PC-3 (cell line): ENCODE measurements at regions not wholly inside any gene's neighbourhood (a gene's known extent, or its start where the extent isn't known, plus 50 kb on each side); places are given as distances from the start of the nearest gene placed in this dataset.

Experiments
- ATAC-seq: fragments of 200-7000 bp; cut with Tn5 transposase; 2 replicates; pipeline ENCODE4 v1.9.1; 2020; ENCODE audit warnings: mild to moderate bottlenecking, moderate library complexity
- BruUV-seq: library from RNA; stranded (reverse); fragments of 400-500 nt; replicated peaks from 2 replicates; lab custom pipeline; 2021; lab: Mats Ljungman, UMichigan
- CTCF ChIA-PET: fragments of 300-600 bp; sonication (Branson Sonifier 250); formaldehyde crosslinking; loops from one replicate; lab custom pipeline; 2022; ENCODE audit warnings: antibody characterized with exemption; lab: Charles Lee
- POLR2A ChIA-PET: fragments of 300-600 bp; sonication (Branson Sonifier 250); formaldehyde crosslinking; loops from one replicate; lab custom pipeline; 2022; ENCODE audit warnings: antibody characterized with exemption; ENCODE audit not compliant: unreplicated experiment; lab: Charles Lee
- DNase-seq: peaks from one replicate; pipeline ENCODE4 v3.0.0-alpha.2; 2015
- H2AFZ ChIP-seq: fragments of 300-600 bp; sonication (generic); 2 replicates; pipeline ENCODE4 v1.6.0; 2016; ENCODE audit warnings: antibody characterized with exemption, low read length
- H3F3A ChIP-seq: fragments of 300-600 bp; sonication (generic); one replicate; pipeline ENCODE4 v1.6.0; 2017; ENCODE audit warnings: antibody characterized with exemption, low read length, control low read depth, mild to moderate bottlenecking; ENCODE audit not compliant: unreplicated experiment
- H3K27ac ChIP-seq: fragments of 300-600 bp; sonication (generic); 2 replicates; pipeline ENCODE4 v1.5.1; 2016; ENCODE audit warnings: mild to moderate bottlenecking, low read length
- H3K27me3 ChIP-seq: fragments of 300-600 bp; sonication (generic); 2 replicates; pipeline ENCODE4 v1.6.1; 2016; ENCODE audit warnings: low read length, mixed read lengths
- H3K36me3 ChIP-seq: fragments of 300-600 bp; sonication (generic); 2 replicates; pipeline ENCODE4 v1.6.1; 2016; ENCODE audit warnings: low read depth, mixed run types, low read length, mixed read lengths
- H3K4me1 ChIP-seq: fragments of 300-600 bp; sonication (generic); 2 replicates; pipeline ENCODE4 v1.5.1; 2016; ENCODE audit warnings: low read length; ENCODE audit not compliant: insufficient read depth
- H3K4me2 ChIP-seq: fragments of 300-600 bp; sonication (generic); 2 replicates; pipeline ENCODE4 v1.6.0; 2016; ENCODE audit warnings: low read length
- H3K4me3 ChIP-seq: fragments of 300-600 bp; sonication (generic); 2 replicates; pipeline ENCODE4 v1.5.1; 2016; ENCODE audit warnings: mild to moderate bottlenecking, low read length, mixed read lengths
- H3K79me2 ChIP-seq: fragments of 300-600 bp; sonication (generic); 2 replicates; pipeline ENCODE4 v1.6.1; 2017; ENCODE audit warnings: low read length, mixed read lengths
- H3K9ac ChIP-seq: fragments of 300-600 bp; sonication (generic); 2 replicates; pipeline ENCODE4 v1.6.0; 2016; ENCODE audit warnings: mild to moderate bottlenecking, low read length
- H3K9me2 ChIP-seq: fragments of 300-600 bp; sonication (generic); replicated peaks from 2 replicates; pipeline ENCODE4 v1.6.1; 2016; ENCODE audit warnings: mixed run types, low read length, mixed read lengths
- H3K9me3 ChIP-seq: fragments of 300-600 bp; sonication (generic); 2 replicates; pipeline ENCODE4 v1.6.1; 2016; ENCODE audit warnings: low read length, mixed read lengths
- H4K20me1 ChIP-seq: fragments of 300-600 bp; sonication (generic); 2 replicates; pipeline ENCODE4 v1.6.1; 2016; ENCODE audit warnings: low read length, mixed read lengths
- EZH2 ChIP-seq: fragments of 300-600 bp; sonication (generic); IDR thresholded peaks from one replicate; pipeline ENCODE4 v1.6.1; 2017; ENCODE audit warnings: antibody characterized with exemption, mild to moderate bottlenecking, low read length; ENCODE audit not compliant: unreplicated experiment
- EZH2phosphoT487 ChIP-seq: fragments of 300-600 bp; sonication (generic); IDR thresholded peaks from 2 replicates; pipeline ENCODE4 v1.6.1; 2018; ENCODE audit warnings: mild to moderate bottlenecking, antibody characterized with exemption, low read length, borderline replicate concordance
- intact Hi-C: fragments of 100-400 bp; cut with micrococcal nuclease; formaldehyde crosslinking; loops from 2 replicates; pipeline ENCODE4 v1.9.0; 2023
- TF ChIP-seq, protein P1 (sequence below): fragments of 300-600 bp; sonication (generic); conservative IDR thresholded peaks from 2 replicates; pipeline ENCODE4 v1.5.1; 2017; ENCODE audit warnings: antibody characterized with exemption, low read depth, mild to moderate bottlenecking, low read length

DNA sequence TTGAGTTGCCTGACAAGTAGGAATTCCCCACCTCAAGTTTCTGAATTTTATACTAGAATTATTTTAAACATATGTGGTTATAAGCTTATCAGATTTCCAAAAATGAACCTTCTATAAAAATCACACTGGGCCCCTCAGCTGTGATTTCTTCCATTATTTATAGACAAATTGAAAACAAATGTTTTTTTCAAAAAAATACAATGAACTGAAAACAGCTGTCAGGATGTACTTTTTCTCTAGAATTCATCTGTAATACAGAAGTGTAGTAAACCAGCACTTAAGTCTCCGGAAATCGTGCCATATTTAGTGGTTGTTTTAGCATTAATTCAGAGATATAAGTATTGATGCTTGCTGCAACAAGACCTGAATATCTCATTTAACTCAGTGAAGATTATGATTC lies 74.0 kb downstream of the SPRY1 start:
- Histone ChIP-seq H3K27ac (no peak overlapping the region), H4K20me1 (no peaks in the 10 kb centered on the region), H3F3A (no peaks in the 10 kb centered on the region), H3K4me3 (no peak overlapping the region), H3K79me2 (no peaks in the 10 kb centered on the region), H3K9me2 (no peaks in the 10 kb centered on the region), H3K27me3 (no peaks in the 10 kb centered on the region), H3K9me3 (no peaks in the 10 kb centered on the region), H2AFZ (no peak overlapping the region), H3K4me1 (peaks cover 11% of the 10 kb centered on the region; the same call in 1 of the 2 replicates), H3K9ac (no peak overlapping the region), H3K36me3 (no peaks in the 10 kb centered on the region), H3K4me2 (no peak overlapping the region)
- POLR2A ChIA-PET = no interaction called here
- intact Hi-C loops = no loop called here
- ATAC-seq = no peak
- no peak for DNase-seq
- BruUV-seq = no TSS peak
- no peak for TF ChIP-seq EZH2
- TF ChIP-seq, protein P1, sequence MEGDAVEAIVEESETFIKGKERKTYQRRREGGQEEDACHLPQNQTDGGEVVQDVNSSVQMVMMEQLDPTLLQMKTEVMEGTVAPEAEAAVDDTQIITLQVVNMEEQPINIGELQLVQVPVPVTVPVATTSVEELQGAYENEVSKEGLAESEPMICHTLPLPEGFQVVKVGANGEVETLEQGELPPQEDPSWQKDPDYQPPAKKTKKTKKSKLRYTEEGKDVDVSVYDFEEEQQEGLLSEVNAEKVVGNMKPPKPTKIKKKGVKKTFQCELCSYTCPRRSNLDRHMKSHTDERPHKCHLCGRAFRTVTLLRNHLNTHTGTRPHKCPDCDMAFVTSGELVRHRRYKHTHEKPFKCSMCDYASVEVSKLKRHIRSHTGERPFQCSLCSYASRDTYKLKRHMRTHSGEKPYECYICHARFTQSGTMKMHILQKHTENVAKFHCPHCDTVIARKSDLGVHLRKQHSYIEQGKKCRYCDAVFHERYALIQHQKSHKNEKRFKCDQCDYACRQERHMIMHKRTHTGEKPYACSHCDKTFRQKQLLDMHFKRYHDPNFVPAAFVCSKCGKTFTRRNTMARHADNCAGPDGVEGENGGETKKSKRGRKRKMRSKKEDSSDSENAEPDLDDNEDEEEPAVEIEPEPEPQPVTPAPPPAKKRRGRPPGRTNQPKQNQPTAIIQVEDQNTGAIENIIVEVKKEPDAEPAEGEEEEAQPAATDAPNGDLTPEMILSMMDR = no peak
- TF ChIP-seq EZH2phosphoT487 = no peak
- CTCF ChIA-PET = no interaction called here

DNA sequence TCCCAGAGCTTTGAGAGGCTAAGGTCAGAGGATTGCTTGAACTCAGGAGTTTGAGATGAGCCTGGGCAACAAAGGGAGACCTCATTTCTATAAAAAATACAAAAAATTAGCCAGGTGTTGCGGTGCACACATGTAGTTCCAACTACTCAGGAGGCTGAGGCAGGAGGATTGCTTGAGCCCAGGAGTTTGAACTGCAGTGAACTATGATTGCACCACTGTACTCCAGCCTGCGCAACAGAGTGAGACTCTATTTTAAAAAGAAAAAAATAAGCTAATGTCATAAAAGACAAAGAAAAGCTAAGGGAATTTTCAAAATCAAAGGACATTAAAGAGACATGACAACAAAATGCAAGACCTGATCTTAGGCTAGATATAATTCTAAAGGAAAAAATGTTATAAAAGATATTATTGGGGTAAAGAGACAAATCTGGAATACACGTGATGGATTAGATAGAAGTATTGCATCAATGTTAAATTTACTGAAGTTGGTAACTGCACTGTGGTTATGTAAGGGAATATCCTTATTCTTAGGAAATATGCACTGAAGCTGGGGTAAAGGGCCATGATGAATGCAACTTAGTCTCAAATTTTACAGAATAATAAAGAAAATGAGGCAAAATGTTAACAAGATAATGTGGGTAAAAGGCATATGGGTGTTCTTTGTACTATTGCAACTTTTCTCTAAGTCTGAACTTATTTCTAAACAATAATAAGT lies 75.2 kb downstream of the SPRY1 start:
- BruUV-seq = no TSS peak
- Histone ChIP-seq H3K9ac (no peak overlapping the region), H4K20me1 (no peaks in the 10 kb centered on the region), H3K4me3 (no peak overlapping the region), H3K9me3 (no peaks in the 10 kb centered on the region), H3K4me1 (peaks cover 11% of the 10 kb centered on the region; the same call in 1 of the 2 replicates), H3K4me2 (no peak overlapping the region), H3K27ac (no peak overlapping the region), H3K36me3 (no peaks in the 10 kb centered on the region), H3K27me3 (no peaks in the 10 kb centered on the region), H3F3A (no peaks in the 10 kb centered on the region), H3K79me2 (no peaks in the 10 kb centered on the region), H2AFZ (no peak overlapping the region), H3K9me2 (no peaks in the 10 kb centered on the region)
- TF ChIP-seq EZH2 (no peak), EZH2phosphoT487 (no peak)
- TF ChIP-seq, protein P1 = no peak
- intact Hi-C loops = no loop called here
- DNase-seq (no peak), ATAC-seq (no peak)
- ChIA-PET POLR2A (no interaction called here), CTCF (no interaction called here)

DNA sequence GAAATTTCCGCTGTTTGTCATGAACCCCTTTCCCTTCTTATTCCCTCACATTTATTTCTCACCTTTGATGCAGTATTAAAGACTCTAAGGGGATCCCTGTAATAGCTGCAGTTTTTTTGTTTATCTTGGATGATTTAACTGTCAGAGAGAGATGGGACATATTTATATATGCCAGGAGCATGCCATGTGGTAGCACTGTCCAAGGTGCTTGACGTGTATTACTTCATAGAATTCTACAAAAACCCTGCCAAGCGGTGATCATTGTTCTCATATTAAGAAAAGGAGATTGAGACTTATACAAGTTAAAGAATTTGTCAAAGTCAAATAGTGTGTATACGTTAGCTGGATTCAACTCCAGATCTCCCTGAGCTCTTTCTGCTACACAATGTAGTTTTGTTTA lies 78.2 kb downstream of the SPRY1 start:
- no peak for TF ChIP-seq EZH2
- TF ChIP-seq EZH2phosphoT487 = no peak
- TF ChIP-seq, protein P1 = no peak
- ATAC-seq (no peak), DNase-seq (no peak)
- Histone ChIP-seq H3K9me3 (no peaks in the 10 kb centered on the region), H3K4me2 (no peak overlapping the region), H4K20me1 (no peaks in the 10 kb centered on the region), H3K79me2 (no peaks in the 10 kb centered on the region), H3K36me3 (no peaks in the 10 kb centered on the region), H3F3A (peaks cover 6% of the 10 kb centered on the region), H3K9ac (no peak overlapping the region), H3K9me2 (no peaks in the 10 kb centered on the region), H3K4me3 (no peak overlapping the region), H2AFZ (no peak overlapping the region), H3K4me1 (peaks cover 20% of the 10 kb centered on the region), H3K27ac (no peak overlapping the region), H3K27me3 (no peaks in the 10 kb centered on the region)
- ChIA-PET CTCF (no interaction called here), POLR2A (no interaction called here)
- BruUV-seq = no TSS peak
- intact Hi-C loops = no loop called here
